Glomerular visceral epithelial cell (primary cell): ENCODE measurements at regions not wholly inside any gene's neighbourhood (a gene's known extent, or its start where the extent isn't known, plus 50 kb on each side); places are given as distances from the start of the nearest gene placed in this dataset.
A peak's percentile ranks its signal among the peaks of the same experiment; 100 is the strongest.

Experiments used
- DNase-seq: peaks from one replicate; pipeline ENCODE4 v3.0.0-alpha.2; 2016; ENCODE audit errors: extremely low spot score

DNA sequence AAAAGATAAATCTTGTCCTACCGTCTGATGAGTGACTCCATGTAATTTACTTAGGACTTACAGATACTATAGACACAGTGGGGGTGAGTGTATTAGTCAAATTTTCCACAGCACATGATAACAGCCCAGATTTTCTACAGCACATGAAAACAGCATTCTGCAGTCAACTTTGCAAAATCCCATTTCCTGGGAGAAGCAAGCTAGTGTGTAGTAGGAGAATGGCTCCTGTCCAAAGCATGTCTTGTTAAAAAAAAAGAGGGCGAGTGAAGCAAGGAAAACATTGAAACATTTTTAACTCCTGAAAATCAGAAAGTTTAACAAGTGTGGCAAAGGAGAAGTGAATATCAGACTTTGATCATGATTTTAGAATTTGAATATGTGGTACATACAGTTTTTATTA is 817.8 kb upstream of the FAM98A start:
- DNase-seq, result no peak

DNA sequence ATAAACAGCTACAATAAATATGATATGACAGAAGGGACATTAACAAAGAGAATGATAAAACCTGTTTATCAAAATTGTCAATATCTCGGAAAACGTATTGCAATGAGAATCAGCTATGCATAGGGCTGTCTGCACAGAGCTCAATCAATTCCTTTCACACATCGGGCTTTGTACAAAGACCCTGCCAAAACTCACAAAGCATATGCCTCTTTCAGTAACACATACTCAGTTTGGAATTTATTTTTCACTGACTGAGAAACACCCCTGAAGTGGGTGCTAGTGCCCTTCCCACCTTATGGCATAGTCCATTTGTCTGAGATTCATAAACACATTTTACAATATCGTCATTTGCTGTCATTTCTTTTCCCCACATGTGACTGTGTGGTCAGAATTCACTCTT is 815.8 kb upstream of the FAM98A start:
- DNase-seq, result no peak

DNA sequence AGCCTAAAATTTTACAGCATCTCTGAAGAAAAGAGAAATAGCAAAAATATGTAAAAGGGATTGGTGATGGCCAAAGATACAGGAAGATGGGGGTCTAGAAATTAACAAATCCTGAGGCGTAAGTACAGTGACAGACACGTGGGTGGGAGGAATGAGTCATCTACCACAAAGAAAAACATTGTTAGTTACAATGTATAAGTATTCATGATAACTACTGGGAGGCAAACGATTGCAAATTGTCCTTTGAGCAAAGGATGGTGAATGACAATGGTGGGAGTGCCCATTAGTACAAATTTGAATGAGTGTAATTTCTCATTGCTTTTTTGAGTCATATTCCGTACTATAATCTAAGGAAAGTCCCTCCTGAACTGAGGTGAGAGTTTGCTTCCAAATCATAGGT is 809.0 kb upstream of the FAM98A start:
- peak; percentile 11 for DNase-seq

DNA sequence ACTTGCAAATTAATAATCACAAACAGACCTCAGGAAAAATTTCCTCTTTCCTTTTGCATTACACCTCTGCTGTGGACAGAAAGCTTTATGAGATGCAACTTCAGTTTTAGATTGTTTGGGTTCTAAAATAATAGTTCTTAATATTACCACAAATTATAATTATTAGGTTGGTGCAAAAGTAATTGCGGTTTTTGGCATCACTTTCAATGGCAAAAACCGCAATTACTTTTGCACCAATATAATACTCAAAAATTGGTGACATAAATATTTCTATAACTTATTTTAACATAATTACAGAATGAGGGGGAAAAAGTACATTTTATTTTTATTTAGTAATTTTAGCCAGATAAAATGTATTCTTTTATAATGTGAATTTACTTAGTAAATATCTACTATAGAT is 804.4 kb upstream of the FAM98A start:
- no peak for DNase-seq

DNA sequence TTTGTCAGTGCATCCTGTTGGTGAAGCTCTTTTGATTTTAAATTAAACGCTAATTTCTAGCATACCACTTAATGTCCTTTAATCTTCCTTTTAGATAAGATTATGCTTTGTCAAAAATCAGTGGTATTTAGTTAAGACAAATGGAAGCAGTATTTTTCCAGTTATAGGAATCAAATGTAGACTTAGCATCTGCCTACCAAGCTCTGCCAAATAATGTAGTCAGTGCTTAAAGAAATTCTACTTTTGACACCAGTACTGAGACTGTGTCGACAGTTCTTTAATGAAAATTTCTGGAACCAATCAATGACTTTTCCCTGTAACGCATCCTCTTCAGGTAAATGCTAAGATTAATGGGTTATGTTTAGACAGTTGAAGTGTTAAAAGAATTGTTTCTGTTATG is 803.3 kb upstream of the FAM98A start:
- no peak for DNase-seq

DNA sequence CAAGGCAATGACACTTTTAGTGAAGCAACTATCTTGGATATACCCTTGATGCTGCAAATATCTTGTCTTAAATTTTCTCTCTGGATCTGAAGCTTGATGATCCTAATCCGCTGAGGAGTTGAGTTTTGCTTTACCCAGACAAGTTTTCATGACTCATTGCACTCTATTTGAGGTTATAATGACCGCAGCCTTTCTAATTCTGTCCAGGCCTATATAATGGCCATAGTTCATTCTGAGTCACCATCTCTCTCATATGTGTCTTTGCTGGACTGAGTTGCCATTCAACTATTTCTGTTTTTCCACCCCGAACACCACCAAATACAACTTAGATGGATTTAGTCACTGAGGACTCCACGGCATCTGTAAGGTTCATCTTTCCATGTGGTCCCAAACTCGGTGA is 802.1 kb upstream of the FAM98A start:
- DNase-seq, result peak; percentile 60

DNA sequence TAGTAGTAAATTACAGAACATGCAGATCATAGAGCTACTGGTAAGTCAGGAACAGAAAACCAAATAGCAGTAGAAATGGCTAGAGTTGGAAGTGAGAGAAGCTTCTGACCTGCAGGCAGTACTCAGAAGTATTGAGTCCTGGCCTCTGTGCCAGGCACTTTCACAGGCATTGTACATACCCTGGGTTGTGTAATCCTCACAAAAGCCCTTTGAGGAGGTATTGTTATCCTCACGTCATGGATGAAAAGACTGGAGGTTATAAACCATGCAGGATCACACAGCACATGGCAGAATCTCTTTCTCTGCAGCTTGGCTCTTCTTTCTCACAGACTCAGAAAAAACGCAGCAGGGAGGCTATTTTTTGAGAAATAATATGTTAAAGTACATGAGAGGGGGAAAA is 789.3 kb upstream of the FAM98A start:
- no peak for DNase-seq

DNA sequence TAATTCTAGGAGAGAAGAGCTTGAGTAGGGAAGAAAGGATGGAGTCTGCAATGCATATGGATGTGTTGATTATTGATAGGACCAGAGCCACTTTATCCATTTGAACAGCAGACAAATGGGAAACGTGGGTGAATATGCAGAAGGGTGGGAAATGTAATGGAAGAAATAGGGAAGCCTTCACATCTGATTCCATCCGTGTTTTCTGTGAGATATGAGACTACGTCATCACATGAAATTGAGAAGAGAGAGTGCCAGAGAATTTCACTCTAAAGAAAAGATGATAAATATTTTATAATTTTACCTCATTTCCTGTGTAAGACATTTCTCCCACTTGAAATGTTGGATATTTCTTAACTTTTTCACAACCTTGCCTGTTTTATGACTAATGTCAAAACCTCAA is 788.4 kb upstream of the FAM98A start:
- no peak for DNase-seq

DNA sequence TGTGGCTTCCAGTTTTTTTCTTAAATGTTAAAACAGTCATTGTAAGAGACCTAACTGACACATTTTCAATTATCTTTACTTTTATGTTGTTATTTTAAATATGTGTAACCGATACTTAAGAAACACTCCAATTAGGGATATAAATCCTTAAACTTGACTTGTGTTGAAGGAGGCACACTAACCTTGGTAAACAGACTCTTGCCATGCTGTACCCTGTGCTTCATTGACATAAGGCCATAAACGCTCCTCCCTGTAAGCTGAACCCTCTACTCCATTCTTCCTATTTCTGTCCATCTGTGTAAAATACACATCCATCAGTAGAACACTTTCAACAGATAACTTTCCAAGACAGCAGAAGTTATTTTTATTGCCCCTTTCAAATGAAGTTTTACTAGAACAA is 780.5 kb upstream of the FAM98A start:
- no peak for DNase-seq

DNA sequence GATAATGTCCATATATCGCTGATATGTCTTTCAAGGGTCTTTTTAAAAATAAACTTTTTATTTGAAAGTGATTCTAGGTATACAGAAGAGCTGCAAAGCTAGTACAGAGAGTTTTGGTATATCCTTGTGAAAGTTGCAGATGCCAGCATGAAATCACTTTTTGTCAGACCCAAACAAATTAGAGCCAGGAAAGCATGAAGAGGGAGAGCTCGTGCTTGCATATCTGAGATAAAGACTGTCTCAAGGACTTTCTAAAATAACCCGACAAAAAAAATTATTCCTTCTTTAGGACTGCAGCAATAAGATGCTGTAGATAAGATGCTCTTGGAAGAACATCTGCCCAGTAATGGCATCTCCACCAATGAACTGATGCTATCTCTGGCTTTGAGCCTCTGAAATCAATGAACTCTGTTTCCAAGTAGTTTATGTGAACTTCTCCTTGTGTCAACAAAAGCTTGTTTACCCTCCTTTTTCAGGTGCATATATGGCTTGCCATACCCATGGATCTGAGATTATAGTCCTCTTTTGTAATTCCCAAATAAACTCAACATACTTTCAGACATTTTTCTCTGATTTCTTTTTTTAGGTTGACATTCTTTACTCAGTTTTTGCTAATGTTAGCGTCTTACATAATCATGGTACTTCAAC is 774.6 kb upstream of the FAM98A start:
- no peak for DNase-seq

DNA sequence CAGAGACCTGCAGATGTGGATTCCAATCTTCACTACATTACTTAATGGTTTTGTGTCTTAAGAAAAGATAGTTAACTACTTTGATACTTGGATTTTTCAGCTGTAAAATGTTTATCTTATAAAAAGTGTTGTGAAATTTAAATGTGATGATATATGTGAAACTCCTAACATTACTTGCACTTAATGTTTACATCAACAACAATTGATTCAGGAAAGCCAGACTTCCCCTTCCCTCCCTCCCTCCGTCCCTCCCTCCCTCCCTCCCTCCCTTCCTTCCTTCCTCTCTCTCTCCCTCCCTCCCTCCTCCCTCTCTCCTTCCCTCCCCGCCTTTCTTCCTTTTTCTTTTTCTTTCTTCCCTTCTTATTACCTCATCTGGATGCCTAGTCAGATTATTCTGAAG is 773.9 kb upstream of the FAM98A start:
- DNase-seq, result no peak

DNA sequence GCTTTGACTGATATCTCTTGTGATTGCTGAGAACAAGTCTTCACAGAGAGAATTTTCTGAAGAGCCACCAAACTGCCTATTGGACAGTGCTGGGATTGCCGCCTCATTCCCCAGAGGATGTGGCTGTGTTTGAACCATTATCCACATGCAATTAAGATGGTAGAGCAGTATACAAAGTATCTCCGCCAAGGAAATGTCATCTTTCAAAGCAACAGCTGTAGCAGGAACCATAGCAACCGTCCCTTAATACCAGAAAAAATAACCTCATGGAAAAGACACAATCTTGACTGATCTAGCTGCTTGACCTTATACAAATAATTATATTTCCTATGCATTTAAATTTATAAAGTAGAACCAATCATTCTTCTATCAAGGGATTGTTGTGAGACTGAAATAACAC is 772.6 kb upstream of the FAM98A start:
- no peak for DNase-seq

DNA sequence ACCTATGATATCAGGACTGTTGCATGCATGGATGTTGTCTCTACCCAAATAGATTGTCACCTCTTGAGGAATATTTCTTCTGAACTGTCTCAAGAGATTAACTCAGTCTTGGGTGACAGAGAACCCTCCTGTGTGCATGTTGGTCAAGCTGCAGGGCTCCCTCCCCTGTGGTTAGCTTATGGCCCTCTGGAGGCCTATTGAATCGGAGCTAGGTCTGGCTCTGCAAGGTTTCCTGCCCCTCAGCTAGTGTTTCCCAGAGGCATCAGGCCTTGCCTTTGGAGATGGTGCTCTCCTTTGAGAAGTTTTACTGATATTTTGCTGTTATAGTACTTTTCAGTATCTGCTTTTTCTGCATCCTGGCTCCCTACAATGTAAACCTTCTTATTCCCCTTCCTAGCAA is 769.2 kb upstream of the FAM98A start:
- no peak for DNase-seq

DNA sequence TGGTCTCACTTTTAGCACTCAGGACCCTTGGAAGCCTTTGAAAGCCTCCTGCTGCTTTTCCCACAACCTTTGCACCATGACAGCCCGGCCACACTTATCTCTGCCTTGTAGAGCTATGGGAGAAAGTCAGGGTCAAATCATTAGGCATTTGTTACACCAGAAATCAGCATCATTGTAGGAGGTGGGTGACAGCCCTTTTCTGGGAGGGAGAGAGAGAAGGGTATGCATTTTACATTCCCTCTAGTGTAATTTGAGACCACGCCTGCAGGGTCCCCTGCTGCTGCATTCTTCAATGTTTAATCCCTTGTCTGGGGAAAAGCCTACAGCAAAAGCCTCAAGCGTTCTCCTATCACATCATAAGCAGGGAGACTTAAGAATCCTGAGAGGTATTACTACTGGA is 766.8 kb upstream of the FAM98A start:
- no peak for DNase-seq

DNA sequence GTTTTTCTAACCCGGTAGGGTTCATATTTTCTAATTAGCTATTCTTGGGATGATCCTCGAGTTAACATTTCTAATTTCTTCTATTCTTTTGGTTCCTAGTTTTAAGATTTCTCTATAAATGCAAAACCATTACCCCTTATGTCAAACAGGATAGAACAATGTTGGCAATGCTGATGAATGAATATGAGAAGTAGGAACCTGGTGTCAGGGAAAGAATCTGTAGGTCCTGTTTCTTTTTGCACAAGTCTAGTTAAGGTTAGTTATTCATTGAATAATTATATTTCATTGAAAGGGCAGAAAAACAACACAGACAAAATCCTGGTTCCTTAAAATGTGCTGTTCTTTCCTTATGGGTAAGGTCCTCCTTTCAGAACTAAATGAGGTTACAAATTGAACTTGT is 766.4 kb upstream of the FAM98A start:
- DNase-seq, result no peak

DNA sequence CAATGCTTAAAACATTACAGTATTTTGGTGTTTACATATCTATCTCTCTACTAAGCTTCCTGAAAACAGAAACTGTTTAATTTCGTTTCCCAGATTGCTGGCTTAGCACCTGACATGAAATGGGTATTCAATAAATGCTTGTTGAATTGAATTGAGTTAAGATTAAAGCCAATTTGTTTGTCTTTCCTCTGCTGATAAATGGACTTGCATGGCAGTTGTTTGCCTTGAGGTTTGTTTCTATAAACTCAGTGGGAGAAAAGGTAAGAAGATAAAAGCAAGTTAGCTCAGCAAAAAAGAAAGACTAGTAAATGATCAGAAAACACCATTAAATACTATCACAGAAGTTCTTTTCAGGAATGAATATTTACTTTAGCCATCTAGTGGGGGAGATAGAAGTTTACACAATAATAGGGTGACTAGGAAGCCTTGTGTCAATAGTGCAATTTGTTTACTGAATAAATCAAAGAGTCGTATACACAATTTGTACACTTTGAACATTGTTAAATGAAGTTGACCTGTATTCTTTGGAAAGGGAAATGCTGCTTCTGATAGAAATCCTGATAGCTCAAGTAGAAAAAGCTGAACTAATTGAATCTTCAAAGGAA is 754.5 kb upstream of the FAM98A start:
- DNase-seq, result no peak

DNA sequence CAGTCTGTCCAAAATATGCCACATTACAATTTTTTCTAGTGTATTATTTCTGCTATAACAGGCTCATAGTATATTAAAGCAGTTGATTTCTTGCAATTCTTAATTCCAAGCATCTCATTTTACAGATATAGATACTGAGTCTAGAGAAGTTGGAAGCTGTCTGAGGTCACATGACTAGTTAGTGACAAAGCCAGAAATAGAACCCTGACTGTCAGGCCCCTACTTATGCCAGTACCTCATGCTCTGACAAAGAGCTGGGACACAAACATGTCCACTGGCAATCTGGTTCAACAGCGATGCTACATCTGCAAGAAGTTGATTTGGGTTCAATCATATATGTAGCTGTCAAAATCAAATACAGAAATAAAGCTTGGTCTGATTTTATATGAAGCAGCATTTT is 750.4 kb upstream of the FAM98A start:
- no peak for DNase-seq

DNA sequence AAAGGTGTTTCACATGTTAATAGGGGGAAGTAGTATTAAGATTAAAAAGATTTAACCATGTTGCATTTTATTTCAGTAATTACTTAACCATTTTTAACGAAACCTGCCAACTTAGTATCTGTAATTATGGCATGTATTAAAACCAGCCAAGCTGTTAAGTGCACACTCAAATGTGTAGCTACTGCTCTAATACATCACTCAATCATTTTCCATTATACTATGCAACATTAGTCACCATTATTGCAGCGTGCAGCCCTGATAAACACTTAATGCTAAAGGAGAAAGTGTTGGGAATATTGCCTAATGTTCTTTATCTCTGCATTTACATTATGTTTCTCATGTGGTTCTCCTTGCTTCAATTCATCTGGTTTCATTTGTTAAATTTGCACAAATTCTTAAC is 745.9 kb upstream of the FAM98A start:
- no peak for DNase-seq

DNA sequence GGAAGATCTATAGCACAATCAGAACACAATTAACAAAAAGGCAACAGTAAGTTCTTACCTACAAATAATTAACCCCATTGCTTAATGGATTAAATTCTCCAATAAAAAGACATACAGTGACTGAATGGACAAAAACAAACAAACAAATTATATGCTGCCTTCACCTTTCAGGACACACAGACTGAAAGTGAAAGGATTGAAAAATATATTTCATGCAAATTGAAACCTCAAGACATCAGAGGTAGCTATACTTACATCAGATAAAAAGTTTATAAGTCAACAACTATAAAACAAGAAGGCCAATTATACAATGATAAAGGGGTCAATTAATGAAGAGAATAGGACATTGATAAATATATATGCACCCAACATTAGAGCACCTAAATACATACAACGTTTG is 741.2 kb upstream of the FAM98A start:
- no peak for DNase-seq

DNA sequence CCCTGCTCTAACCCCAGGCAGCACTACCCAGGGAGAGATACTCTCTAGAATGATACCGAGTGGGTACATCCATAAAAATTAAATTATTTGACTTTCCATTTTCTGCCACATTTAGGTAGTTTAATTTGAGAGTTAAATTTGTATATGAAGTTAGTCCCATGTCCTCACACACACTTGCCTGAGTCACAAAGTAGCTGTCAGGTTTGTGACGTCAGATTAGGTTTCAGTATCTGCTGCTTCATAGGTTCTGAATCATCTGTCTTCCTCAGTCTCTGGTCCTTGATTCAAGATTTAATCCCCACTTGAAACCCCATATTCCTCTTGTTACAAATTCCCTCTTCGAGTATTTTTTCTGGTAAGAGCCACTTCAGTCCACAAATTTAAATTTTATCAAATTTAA is 738.6 kb upstream of the FAM98A start:
- DNase-seq, result no peak

DNA sequence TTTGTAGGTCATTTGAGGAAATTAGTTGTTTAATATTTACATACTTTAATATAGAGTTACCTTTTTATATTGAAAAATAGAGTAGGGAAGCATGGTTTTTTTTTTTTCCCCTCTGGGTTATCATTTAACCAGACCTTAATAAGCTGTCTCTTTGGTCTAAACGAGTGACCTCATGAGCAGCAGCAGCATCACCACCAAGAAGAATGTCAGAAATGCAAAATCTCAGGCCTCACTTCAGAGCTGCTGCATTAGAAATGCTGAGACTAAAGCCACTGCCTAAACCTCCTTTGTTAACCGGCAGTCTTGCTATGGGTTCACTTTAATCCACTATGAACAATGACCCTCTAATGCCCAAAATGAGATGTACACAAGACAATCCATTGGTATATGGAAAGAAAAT is 733.7 kb upstream of the FAM98A start:
- peak; percentile 23 for DNase-seq

DNA sequence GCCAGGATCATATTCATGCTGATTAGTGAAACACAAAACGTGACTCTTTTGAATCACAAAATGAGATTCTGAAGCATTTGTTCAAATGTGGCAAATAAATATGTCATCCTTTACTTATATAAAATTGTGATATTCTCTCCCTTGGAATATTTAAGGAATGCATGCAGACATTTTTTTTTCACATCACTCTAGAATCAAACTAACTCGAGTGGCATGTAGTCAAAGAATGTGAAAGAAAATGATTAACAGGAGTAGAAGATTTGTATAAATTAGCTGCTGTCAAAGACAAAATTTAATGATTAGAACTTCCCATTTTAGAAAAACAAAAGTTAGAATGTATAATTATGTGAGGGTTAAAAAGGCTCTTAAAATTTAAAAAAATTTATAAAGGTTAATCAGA is 721.0 kb upstream of the FAM98A start:
- DNase-seq, result peak; percentile 6

DNA sequence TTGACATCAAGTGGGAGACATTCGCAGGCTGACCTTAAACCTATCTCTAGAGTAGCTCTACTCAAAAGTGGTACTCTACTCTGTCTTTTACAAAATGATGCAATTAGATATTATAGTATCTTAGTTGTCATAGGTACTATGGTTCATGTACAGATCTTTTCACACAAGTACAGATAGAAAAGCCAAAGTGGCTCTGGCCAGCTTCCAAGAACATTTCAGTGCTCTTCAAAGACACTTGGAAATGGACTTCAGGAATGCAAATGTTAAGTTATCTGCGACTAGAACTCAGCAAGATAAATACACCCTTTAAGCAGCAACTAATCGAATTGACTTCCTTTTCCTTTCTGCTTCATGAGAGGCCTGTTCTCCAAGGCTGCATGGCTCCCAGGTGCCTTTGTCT is 718.7 kb upstream of the FAM98A start:
- peak; percentile 9 for DNase-seq

DNA sequence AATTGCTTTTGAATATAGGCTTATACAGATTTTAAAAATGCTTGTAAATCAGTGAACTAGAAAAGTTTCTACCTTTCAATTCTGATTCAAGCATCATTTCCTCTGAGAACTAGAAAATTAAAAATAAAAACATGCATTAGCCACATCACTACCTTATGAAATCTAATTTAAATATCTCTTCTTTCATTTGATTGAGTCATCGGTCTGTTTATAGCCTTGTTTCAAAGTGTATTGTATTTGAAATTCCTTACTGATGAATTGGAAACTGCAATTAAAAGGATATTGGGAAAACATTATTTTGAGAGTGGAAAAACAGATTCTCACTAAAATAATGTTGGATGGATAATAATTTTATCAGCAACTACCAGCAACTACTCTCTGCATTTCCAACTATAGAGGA is 717.7 kb upstream of the FAM98A start:
- no peak for DNase-seq
